ENCODE measurements at regions not wholly inside any gene's neighbourhood (a gene's known extent, or its start where the extent isn't known, plus 50 kb on each side); places are given as distances from the start of the nearest gene placed in this dataset.

DNA sequence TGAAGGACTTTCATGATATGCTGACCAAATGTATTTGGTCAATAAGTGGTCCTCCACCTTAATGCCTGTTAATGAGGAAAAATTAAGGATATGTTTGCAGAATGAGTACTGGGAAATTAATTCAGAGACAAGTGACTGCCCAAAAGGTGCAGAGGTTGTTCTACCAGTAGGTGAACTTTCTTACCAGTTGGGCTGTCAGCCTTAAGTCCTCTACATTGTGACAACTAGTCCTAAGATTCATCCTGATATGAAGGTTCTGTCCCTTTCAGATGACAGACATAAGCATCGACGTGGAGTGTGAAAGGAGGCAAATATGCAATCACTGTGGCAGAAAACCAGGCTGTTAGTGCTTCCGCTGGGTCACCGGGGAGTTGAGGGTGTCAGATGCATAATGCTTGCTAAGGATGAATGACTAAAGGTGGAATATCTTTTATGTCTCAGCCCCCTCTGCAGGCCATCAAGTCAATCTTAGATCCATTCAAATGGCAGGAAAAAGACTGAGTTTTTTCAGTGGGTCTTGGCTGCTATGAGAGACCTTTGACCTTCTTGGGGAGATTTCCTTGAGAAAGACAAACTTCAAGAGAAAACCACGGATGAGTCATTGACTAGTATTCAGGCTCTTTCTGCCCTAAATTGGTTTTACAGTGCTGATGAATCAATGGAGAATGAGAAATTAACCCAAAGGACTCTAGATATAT, 226.0 kb downstream of the TPBG start:
- TF ChIP-seq CTCF (IDR thresholded peaks at IDR 0.05; ENCODE audit: low read length, missing control alignments): peak; percentile 26
- DNase-seq (ENCODE audit: low read depth): peak; percentile 50
- H3K4me3 ChIP-seq (replicated peaks; ENCODE audit: low read depth, low read length): no peak overlapping the region

- no peak for TF ChIP-seq CTCF (IDR thresholded peaks at IDR 0.05; ENCODE audit: low read length, missing control alignments)
- no peak overlapping the region for H3K4me3 ChIP-seq (replicated peaks; ENCODE audit: low read depth, low read length)
- DNase-seq (ENCODE audit: low read depth): no peak
Observed at GRCh38 chr6:82597201-82597600, 233.6 kb downstream of the TPBG start.

GRCh38 chr6:82602776-82603175, 239.2 kb downstream of the TPBG start:
- no peak for TF ChIP-seq CTCF (IDR thresholded peaks at IDR 0.05; ENCODE audit: low read length, missing control alignments)
- H3K4me3 ChIP-seq (replicated peaks; ENCODE audit: low read depth, low read length): no peak overlapping the region
- DNase-seq (ENCODE audit: low read depth): no peak

DNA sequence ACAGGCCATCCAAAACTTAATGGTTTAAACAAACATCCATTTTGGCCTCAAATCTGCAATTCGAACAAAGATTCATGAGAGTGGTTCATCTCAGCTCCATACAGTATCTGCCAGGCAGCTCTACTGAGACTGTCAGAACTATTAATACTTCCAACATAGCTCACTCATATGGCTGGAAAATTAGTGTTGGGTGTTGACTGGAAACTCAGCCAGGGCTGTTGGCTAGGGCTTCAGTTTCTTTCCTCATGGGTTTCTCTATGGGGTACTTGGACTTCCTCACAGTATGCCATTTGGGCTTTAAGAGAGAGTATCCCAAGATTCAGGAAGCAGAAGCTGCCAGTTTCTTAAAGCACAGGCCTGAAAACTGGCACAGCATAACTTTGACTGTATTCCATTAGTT, 240.3 kb downstream of the TPBG start:
- no peak for TF ChIP-seq CTCF (IDR thresholded peaks at IDR 0.05; ENCODE audit: low read length, missing control alignments)
- H3K4me3 ChIP-seq (replicated peaks; ENCODE audit: low read depth, low read length): no peak overlapping the region
- no peak for DNase-seq (ENCODE audit: low read depth)

DNA sequence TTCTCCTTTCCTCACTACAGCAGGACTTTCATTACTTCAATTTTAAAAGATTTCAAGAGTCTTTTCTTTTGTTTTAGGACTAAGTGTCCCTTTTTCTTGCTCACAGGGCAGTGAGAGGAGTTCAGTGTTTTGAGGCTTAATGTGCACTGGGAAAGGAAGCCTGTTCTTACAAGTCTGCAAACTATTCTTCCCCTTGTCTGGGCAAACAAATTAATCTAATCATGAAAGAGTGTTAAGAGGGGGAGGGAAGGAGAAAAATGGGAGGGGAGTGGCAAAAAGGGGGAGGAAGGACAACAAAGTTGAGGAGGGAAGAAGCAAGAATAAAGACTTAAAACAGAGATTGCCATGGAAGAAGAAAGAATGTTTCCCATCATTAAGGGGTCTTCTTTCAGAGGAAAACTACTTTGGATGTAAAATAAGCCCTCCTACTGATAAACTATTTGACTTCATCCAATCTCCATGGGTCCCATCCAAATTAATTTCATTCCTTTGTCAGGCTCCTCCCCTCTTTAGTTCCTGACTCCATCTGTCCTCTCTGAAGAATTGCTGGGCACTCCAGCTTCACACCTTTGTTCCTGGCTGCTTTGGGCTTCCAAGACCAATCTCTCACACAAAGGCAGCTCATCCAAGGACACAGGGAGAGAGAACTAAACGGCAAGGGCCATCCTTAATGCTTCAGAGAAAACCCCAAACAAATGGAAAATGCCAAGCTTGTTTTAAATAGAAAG, 244.5 kb downstream of the TPBG start:
- H3K4me3 ChIP-seq (replicated peaks; ENCODE audit: low read depth, low read length): no peak overlapping the region
- no peak for DNase-seq (ENCODE audit: low read depth)
- TF ChIP-seq CTCF (IDR thresholded peaks at IDR 0.05; ENCODE audit: low read length, missing control alignments): no peak

DNA sequence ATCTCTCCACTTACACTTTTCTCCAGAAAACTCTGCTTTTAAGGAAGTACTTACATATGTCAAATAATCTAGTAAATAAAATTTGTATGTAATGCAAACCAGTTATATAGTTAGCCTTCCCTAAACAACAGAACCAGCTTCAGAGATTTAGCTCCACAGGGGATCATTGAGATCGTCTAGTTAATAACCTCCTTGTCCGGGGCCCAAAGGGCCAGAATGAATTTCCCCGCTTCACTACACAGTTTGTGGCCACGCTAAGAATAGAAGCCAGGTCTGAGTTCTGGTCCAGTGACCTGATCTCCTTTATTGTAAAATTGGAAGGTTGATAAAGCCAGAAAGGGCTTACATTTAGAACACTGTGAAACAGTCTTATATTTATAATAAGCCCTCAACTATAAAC, 245.2 kb downstream of the TPBG start:
- no peak for TF ChIP-seq CTCF (IDR thresholded peaks at IDR 0.05; ENCODE audit: low read length, missing control alignments)
- no peak overlapping the region for H3K4me3 ChIP-seq (replicated peaks; ENCODE audit: low read depth, low read length)
- DNase-seq (ENCODE audit: low read depth): no peak
